HUDEP-2 (cell line): ENCODE measurements at regions not wholly inside any gene's neighbourhood (a gene's known extent, or its start where the extent isn't known, plus 50 kb on each side); places are given as distances from the start of the nearest gene placed in this dataset.
"Not testable (repeated sequence)": the region's sequence is repeated elsewhere in the genome, so short reads cannot be mapped to it uniquely, and the experiment has no call there.

ENCODE experiments used
- DNase-seq, 76 experiments: peaks; one replicate each; lab custom pipeline; 2025; ENCODE audit not compliant: unreplicated experiment in 76 of 76; lab: John Stamatoyannopoulos, UW

DNA sequence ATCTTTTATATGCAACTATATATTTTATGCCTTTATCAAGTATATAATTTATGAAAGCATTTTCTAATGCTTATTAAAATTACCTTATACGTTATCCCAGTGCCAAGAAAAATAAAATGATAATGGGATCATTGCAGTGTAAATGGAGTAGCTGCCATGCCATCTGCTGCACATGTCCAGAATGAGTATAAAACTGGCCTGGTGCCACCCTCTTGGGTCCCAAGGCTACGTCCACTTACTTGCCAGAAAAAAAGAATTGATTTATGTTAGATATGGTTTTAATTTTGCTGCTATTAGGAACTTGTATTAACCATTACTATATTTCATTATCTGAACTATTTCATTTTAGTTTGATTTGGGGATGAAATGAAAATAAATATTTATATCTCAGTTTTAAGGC is 1127.1 kb upstream of the CNTN5 start:
- DNase-seq: no peak

- DNase-seq: no peak
Measured at GRCh38 chr11:97894978-97895377, 1125.8 kb upstream of the CNTN5 start.

GRCh38 chr11:97895572-97895971 is 1125.2 kb upstream of the CNTN5 start:
- DNase-seq: no peak

DNA sequence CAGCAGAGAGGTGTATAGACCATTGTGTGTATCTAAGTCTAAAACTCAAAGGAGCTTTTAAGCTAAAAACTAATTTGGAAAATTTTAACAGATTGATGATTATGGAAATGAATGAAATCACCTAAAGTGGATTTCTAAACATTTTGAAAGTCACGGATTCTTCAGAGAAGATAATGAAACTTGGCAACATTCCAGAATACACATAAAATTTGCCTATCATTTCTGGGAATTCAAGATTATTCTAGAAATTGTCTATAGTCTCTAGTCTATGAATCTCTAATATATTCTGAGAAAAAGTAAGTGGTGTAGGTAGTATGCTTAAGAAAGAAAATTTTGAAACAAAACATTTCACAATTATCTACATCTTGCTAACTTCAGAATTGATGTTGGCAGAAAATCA is 1117.9 kb upstream of the CNTN5 start:
- DNase-seq: no peak

- DNase-seq: no peak
Measured at GRCh38 chr11:97905101-97905500, 1115.6 kb upstream of the CNTN5 start.

DNA sequence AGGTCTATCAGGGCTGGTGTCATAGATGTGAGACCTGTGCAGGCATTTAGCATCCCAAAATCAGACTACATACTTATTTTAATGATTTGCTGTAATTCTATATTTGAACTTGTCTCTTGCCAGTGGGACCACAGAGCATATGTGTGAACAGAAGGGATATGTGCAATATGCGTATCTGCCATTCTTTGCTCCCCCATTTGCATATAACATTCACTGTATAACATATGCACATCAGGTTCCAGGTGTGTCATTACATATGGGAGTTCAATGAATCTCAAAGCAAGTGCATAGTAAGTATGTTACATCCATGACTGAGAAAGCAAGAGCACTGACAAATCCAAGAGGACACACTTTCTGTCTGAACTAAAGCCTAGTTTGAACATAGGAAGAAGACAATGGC is 1115.1 kb upstream of the CNTN5 start:
- no peak for DNase-seq

DNA sequence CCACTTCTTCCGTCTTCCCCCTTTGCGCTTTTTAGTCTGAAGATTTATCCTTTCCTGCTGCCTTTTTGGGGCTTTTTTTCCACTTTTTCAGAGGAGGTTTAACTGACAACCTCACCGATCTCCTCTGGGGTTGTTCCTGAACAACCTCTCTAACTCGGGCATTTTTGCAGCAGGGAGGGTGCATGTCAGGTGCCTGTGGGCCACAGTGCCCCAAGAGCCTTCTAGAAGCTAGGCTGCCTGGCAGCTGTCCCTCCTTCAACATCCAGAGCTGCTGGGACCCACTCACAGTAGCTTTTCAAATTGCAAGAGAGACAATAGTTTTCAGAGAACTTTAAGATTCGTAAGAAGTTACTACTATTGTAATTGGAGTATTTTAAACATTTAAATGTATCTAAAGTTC is 1112.4 kb upstream of the CNTN5 start:
- no peak for DNase-seq

- no peak for DNase-seq
Measured at GRCh38 chr11:97909614-97910399, 1110.9 kb upstream of the CNTN5 start.

GRCh38 chr11:97912629-97913028 is 1108.1 kb upstream of the CNTN5 start:
- DNase-seq: no peak

- DNase-seq: not testable (repeated sequence)
Measured at GRCh38 chr11:97922933-97923332, 1097.8 kb upstream of the CNTN5 start.

GRCh38 chr11:97934572-97935208 is 1086.1 kb upstream of the CNTN5 start:
- DNase-seq: no peak

DNA sequence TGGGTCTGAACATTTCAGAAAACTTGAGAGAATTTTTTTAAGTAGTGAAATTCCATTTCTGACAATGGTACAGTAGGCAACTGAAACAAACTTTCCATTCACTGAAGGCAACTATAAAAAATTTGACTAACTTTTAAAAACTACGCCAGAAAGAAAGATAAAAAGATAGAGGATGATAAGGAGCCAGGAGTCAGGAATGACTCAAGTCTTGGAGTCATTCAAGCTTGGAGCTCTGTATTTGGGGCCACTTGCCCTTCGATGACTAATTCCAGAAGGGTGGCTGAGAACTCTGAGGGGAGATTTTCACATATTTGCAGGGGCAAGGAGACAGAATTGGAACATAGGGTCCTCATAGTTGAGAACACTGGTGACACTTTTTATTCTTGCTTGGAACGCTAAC is 1083.2 kb upstream of the CNTN5 start:
- no peak for DNase-seq

DNA sequence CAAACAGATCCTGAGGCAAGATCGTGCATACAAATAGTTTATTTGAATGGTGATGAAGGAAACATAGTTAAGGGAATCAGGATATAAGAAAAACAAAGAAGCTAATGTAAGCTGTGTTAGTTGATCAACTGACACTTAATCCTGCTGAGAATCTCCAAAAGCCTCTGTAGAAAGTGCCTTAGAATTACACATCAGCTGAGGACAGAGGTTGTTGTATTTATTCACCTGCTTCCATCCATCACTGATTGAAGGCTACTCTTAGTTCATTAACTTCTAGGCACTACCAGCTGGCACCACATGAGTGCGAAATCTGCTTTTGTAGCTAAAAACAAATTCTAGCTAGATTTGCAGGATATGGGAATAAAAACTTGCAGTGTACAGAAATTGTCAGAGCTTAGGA is 1082.0 kb upstream of the CNTN5 start:
- no peak for DNase-seq

DNA sequence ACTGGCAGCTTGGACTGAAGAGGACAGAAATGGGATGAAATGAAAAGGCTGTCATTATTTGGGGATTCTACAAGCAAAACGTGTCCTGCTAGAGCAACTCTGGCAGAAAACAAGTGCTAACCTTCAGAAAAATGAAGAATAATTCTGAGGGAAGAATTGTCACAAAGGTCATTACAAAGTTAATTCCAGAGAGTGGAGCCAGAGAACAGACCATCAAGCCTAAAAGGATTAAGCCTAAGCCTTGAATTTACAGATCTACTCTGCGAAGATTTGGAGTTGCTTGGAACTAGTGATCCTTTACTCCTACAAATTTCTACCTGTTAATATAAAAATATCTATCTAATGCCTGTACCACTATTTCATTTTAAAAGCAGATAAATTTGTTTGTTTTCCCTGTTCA is 1077.3 kb upstream of the CNTN5 start:
- no peak for DNase-seq

GRCh38 chr11:97948793-97949192 is 1072.0 kb upstream of the CNTN5 start:
- no peak for DNase-seq

DNA sequence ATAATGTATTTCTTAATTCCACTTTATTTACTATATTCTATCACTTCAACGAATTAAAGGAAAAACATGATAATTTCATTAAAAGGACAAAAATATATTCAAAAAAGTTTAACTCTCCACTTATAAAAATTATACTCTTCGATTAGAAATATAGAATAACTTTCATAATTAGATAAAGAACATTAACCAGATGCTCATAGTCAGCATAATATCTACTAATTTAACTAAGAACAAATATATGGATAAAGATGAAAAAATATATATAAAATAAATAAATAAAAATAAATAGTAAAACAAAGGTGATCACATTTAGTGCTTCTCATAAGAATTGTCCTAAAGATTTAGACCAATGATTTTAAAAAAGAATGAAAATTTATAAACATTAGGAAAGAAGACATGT is 1065.2 kb upstream of the CNTN5 start:
- DNase-seq: no peak

DNA sequence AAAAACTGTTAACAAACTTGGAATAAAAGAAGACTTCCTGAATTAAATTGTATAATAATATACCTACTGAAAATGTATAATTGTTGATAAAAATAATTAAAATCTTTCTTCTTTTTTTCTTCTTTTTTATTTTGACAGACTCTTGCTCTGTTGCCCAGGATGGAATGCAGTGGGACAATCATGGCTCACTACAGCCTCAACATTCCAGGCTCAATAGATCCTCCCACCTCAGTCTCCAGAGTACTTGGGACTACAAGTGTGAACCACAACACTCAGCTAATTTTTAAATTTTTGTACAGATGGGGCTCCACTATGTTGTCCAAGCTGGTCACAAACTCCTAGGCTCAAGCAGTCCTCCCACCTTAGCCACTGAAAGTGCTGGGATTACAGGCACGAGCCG is 1063.8 kb upstream of the CNTN5 start:
- DNase-seq: no peak

- no peak for DNase-seq
Measured at GRCh38 chr11:97961431-97961830, 1059.3 kb upstream of the CNTN5 start.

GRCh38 chr11:97962758-97963157 is 1058.0 kb upstream of the CNTN5 start:
- DNase-seq: no peak

DNA sequence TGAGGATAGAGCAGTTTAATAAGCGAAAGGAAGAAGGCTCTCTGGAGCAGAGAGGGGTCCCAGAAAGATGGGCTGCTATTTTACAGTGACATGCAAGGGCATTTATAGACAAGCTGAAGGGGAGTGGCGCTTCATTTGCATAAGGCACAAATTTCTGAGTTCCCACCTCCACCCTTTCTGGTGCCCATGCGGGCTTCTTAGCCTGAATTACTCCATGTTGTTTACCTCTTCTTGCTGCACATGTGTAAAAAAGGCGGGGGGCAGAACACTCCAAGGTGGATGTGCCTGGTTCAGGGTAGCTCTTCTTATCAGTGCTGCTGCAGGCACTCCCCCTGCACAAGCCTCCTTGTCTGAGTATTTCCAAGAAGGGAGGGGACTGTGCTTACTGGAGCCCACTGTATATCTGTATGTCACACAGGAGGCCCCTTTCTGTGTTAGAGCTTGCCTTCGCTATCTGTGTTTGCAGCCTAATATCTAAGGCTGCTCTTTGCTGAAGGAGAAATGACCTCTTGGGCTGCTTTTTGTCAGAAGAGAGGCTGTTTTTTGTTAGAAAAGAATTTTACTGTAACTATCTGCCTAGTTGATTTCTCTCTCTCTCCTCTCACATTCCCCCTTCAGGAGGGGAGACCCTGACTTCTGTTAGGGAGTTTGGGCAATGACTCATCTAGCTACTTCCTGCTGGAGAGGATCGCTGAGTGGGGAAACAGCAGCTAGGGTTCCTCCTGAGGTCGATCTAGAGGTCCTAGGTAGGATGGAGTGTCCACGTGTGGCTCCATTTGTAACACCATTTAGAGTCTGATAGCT is 1057.0 kb upstream of the CNTN5 start:
- peak in 74 of 76 experiments; percentile 32 to 99 (median 92) for DNase-seq

- DNase-seq: peak in 67 of 76 experiments; percentile 11 to 90 (median 66)
Measured at GRCh38 chr11:97964332-97965004, 1056.3 kb upstream of the CNTN5 start.
